ENCODE measurements at regions not wholly inside any gene's neighbourhood (a gene's known extent, or its start where the extent isn't known, plus 50 kb on each side); places are given as distances from the start of the nearest gene placed in this dataset.

DNA sequence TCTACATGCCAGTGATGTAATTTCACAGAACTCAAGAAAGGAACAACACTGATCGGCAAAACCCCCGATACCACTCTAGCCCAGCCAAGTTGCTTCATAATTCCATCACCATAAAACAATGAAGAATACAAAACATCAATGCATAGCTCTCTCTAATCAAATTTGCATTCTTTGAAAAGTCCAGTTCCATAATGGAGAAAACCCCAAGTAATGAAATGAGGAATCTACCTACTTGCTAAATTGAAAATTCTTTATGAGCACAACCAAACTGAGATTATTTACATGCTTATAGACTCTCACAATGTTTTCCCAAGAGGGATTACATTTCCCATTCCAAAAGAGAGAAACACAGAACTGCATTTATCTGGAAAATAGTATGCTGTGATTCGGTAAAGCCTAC is 186.5 kb downstream of the NR4A2 start:
- FAIRE-seq (no peak), DNase-seq (ENCODE audit: low read depth in 1 of 2, low spot score in 2 of 2) (no peak)
- H2AK5ac ChIP-seq (ENCODE audit: low read depth, low read length), result no peak overlapping the region
- no peak overlapping the region for H4K5ac ChIP-seq (ENCODE audit: insufficient read length, low read depth, low read length)
- no peak overlapping the region for H4K91ac ChIP-seq (replicated peaks; ENCODE audit: insufficient read length, low read length)
- H3K9ac ChIP-seq (replicated peaks in 1 of 4; ENCODE audit: extremely low read depth in 1 of 4, low read depth in 3 of 4, low read length in 3 of 4), result peak overlapping the region in 1 of 4 experiments; percentile 8; a peak in 1 of 7 replicates
- H2AFZ ChIP-seq (ENCODE audit: low read length), result no peak overlapping the region
- H3K4me2 ChIP-seq (ENCODE audit: insufficient read depth in 1 of 2, low read depth in 2 of 2, low read length in 2 of 2), result no peak overlapping the region
- no peak overlapping the region for H2BK20ac ChIP-seq (ENCODE audit: low read length)
- 0 out of 4 replicates have a peak, but pooled peaks cover 0 to 3% of the 10 kb centered on the region in 2 experiments for H3K9me3 ChIP-seq (ENCODE audit: insufficient read depth in 2 of 2, low read depth in 1 of 2, low read length in 1 of 2)
- H2BK12ac ChIP-seq (ENCODE audit: low read depth, low read length), result no peak overlapping the region
- H3K27me3 ChIP-seq (replicated peaks in 1 of 4; ENCODE audit: control insufficient read depth in 3 of 4, extremely low read depth in 1 of 4, insufficient read depth in 3 of 4, low read length in 3 of 4), result no peaks in the 10 kb centered on the region
- H3K23me2 ChIP-seq (ENCODE audit: low read depth, low read length), result no peaks in the 10 kb centered on the region
- no peak overlapping the region for H2BK120ac ChIP-seq (replicated peaks; ENCODE audit: low read depth, low read length)
- H3K4me3 ChIP-seq (ENCODE audit: extremely low read depth in 1 of 4, insufficient read depth in 2 of 4, low read depth in 3 of 4, low read length in 4 of 4), result no peak overlapping the region
- 88% methylated on average over 3 of the region's 3 CpGs; no CpG with 5 or more reads in 1 of the 2 experiments for WGBS, 2 experiments (ENCODE audit: extremely low coverage in 1 of 2, insufficient coverage in 1 of 2, insufficient read length in 1 of 2, insufficient replicate concordance in 2 of 2, low coverage in 1 of 2, low lambda C conversion rate in 2 of 2, missing lambda C conversion rate in 1 of 2)
- H3K27ac ChIP-seq (ENCODE audit: low read depth, low read length), result no peak overlapping the region
- H3K79me2 ChIP-seq (ENCODE audit: control insufficient read depth in 1 of 2, insufficient read depth in 2 of 2, low read length in 2 of 2), result no peaks in the 10 kb centered on the region
- H2BK5ac ChIP-seq (ENCODE audit: low read depth, low read length), result no peak overlapping the region
- H4K20me1 ChIP-seq (replicated peaks in 1 of 2; ENCODE audit: control insufficient read depth in 1 of 2, insufficient read depth in 2 of 2, low read length in 2 of 2), result no peaks in the 10 kb centered on the region
- H3K56ac ChIP-seq (replicated peaks; ENCODE audit: insufficient read length, low read depth, low read length), result no peak overlapping the region
- H3K4ac ChIP-seq (replicated peaks; ENCODE audit: insufficient read length, low read depth, low read length), result no peak overlapping the region
- no peaks in the 10 kb centered on the region for H3K4me1 ChIP-seq (replicated peaks in 1 of 4; ENCODE audit: control insufficient read depth in 3 of 4, insufficient read depth in 4 of 4, low read length in 3 of 4)
- no peak overlapping the region for H3K23ac ChIP-seq (ENCODE audit: insufficient read length)
- ChIA-PET POLR2A (ENCODE audit: partially characterized antibody) (interaction anchor here (1.1 to 2.2 kb wide), 2 partner anchors 10 to 18 kb away, joined by 4 to 7 read pairs; no protein-coding TSS in a partner anchor), CTCF (ENCODE audit: partially characterized antibody) (interaction anchor here (1.6 kb wide), 1 partner anchor 17 kb away, joined by 5 read pairs; no protein-coding TSS in a partner anchor)
- H3K18ac ChIP-seq (ENCODE audit: extremely low read depth, low read length), result no peak overlapping the region
- no peaks in the 10 kb centered on the region for H3K79me1 ChIP-seq (ENCODE audit: low read depth, low read length)
- H4K8ac ChIP-seq (ENCODE audit: extremely low read depth, insufficient read depth, low read length), result no peak overlapping the region
- H2BK15ac ChIP-seq (ENCODE audit: low read length), result no peak overlapping the region
- H3K36me3 ChIP-seq (ENCODE audit: control insufficient read depth in 2 of 4, insufficient read depth in 4 of 4, low read length in 3 of 4), result no peaks in the 10 kb centered on the region
- H3K14ac ChIP-seq (ENCODE audit: insufficient read length), result no peak overlapping the region
- TF ChIP-seq RFX5 (IDR thresholded peaks at IDR 0.05; ENCODE audit: borderline replicate concordance, low read depth, low read length) (no peak), SIRT6 (IDR thresholded peaks at IDR 0.05; ENCODE audit: low read length) (no peak), BRCA1 (IDR thresholded peaks at IDR 0.05; ENCODE audit: low read depth, low read length) (no peak), NANOG (IDR thresholded peaks at IDR 0.05; ENCODE audit: insufficient read depth, low read depth, low read length, poor library complexity, severe bottlenecking) (no peak), POLR2A (IDR thresholded peaks at IDR 0.05; ENCODE audit: control extremely low read depth in 1 of 2, low read depth in 2 of 2, low read length in 2 of 2) (no peak), JUN (IDR thresholded peaks at IDR 0.05; ENCODE audit: low read depth, low read length) (no peak), TCF12 (IDR thresholded peaks at IDR 0.05; ENCODE audit: low read depth, low read length) (no peak), EP300 (IDR thresholded peaks at IDR 0.05; ENCODE audit: borderline replicate concordance in 1 of 2, low read depth in 2 of 2, low read length in 2 of 2) (no peak), YY1 (IDR thresholded peaks at IDR 0.05; ENCODE audit: low read depth, low read length) (no peak), GABPA (IDR thresholded peaks at IDR 0.05; ENCODE audit: borderline replicate concordance, insufficient read depth, low read length) (no peak), FOSL1 (IDR thresholded peaks at IDR 0.05; ENCODE audit: insufficient read depth, low read depth, low read length) (no peak), CHD1 (IDR thresholded peaks at IDR 0.05; ENCODE audit: low read depth, low read length) (no peak)
- TF ChIP-seq, protein P1, sequence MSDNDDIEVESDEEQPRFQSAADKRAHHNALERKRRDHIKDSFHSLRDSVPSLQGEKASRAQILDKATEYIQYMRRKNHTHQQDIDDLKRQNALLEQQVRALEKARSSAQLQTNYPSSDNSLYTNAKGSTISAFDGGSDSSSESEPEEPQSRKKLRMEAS (IDR thresholded peaks at IDR 0.05), result no peak
- TF ChIP-seq, protein P2, sequence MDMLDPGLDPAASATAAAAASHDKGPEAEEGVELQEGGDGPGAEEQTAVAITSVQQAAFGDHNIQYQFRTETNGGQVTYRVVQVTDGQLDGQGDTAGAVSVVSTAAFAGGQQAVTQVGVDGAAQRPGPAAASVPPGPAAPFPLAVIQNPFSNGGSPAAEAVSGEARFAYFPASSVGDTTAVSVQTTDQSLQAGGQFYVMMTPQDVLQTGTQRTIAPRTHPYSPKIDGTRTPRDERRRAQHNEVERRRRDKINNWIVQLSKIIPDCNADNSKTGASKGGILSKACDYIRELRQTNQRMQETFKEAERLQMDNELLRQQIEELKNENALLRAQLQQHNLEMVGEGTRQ (IDR thresholded peaks at IDR 0.05; ENCODE audit: low read length), result no peak

Data from H1 (cell line).